ENCODE measurements at regions not wholly inside any gene's neighbourhood (a gene's known extent, or its start where the extent isn't known, plus 50 kb on each side); places are given as distances from the start of the nearest gene placed in this dataset.

GRCh38 chr17:5922476-5922875 is 147.7 kb upstream of the WSCD1 start:
- TF ChIP-seq, protein P1, sequence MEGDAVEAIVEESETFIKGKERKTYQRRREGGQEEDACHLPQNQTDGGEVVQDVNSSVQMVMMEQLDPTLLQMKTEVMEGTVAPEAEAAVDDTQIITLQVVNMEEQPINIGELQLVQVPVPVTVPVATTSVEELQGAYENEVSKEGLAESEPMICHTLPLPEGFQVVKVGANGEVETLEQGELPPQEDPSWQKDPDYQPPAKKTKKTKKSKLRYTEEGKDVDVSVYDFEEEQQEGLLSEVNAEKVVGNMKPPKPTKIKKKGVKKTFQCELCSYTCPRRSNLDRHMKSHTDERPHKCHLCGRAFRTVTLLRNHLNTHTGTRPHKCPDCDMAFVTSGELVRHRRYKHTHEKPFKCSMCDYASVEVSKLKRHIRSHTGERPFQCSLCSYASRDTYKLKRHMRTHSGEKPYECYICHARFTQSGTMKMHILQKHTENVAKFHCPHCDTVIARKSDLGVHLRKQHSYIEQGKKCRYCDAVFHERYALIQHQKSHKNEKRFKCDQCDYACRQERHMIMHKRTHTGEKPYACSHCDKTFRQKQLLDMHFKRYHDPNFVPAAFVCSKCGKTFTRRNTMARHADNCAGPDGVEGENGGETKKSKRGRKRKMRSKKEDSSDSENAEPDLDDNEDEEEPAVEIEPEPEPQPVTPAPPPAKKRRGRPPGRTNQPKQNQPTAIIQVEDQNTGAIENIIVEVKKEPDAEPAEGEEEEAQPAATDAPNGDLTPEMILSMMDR (IDR thresholded peaks at IDR 0.05; ENCODE audit: low read depth, low read length) = no peak
- no peak for TF ChIP-seq EZH2phosphoT487 (IDR thresholded peaks at IDR 0.05; ENCODE audit: low read depth)
